Naive thymus-derived CD8-positive, alpha-beta T cell (primary cell): ENCODE measurements at regions not wholly inside any gene's neighbourhood (a gene's known extent, or its start where the extent isn't known, plus 50 kb on each side); places are given as distances from the start of the nearest gene placed in this dataset.

Experiments used
- ATAC-seq, 2 donors: fragments of 150-1000 bp; cut with Tn5 transposase in 1 of 2; sonication (Bioruptor Pico), chemical (Tn5 transposase) in 1 of 2; 1 replicate in 1 of 2; 2 replicates in 1 of 2; pipeline ENCODE4 v1.10.0; 2021; ENCODE audit warnings: mild to moderate bottlenecking in 2 of 2, moderate library complexity in 2 of 2
- POLR2A ChIA-PET: fragments of 350-600 bp; sonication (Branson Sonifier 250); formaldehyde crosslinking; loops from one replicate; lab custom pipeline; 2021; ENCODE audit warnings: antibody characterized with exemption; lab: Charles Lee
- DNase-seq, 10 donors: peaks; one replicate each; pipeline versions ENCODE4 v3.0.0 to v3.0.0-alpha.2; 2020 to 2022
- H3K27ac Mint-ChIP-seq, 10 donors: one replicate each; pipeline ENCODE4 v1.8.0; 2020 to 2022; ENCODE audit warnings: mild to moderate bottlenecking in 10 of 10, mixed read lengths in 10 of 10, moderate library complexity in 4 of 10, inconsistent platforms in 1 of 10
- H3K27me3 Mint-ChIP-seq, 5 donors: one replicate each; pipeline ENCODE4 v1.8.0; 2021 to 2022; ENCODE audit warnings: mixed read lengths in 5 of 5
- H3K36me3 Mint-ChIP-seq, 3 donors: one replicate each; pipeline ENCODE4 v1.8.0; 2020 to 2022; ENCODE audit warnings: mixed read lengths in 3 of 3, mild to moderate bottlenecking in 2 of 3, inconsistent platforms in 1 of 3
- H3K4me1 Mint-ChIP-seq, 4 donors: one replicate each; pipeline ENCODE4 v1.8.0; 2021 to 2022; ENCODE audit warnings: mixed read lengths in 4 of 4
- H3K4me3 Mint-ChIP-seq, 10 donors: one replicate each; pipeline ENCODE4 v1.8.0; 2020 to 2022; ENCODE audit warnings: mild to moderate bottlenecking in 10 of 10, mixed read lengths in 10 of 10, moderate library complexity in 6 of 10, inconsistent platforms in 1 of 10
- H3K9me3 Mint-ChIP-seq, 9 donors: one replicate each; pipeline ENCODE4 v1.8.0; 2020 to 2022; ENCODE audit warnings: mixed read lengths in 9 of 9, mild to moderate bottlenecking in 3 of 9, inconsistent platforms in 1 of 9, moderate library complexity in 1 of 9

DNA sequence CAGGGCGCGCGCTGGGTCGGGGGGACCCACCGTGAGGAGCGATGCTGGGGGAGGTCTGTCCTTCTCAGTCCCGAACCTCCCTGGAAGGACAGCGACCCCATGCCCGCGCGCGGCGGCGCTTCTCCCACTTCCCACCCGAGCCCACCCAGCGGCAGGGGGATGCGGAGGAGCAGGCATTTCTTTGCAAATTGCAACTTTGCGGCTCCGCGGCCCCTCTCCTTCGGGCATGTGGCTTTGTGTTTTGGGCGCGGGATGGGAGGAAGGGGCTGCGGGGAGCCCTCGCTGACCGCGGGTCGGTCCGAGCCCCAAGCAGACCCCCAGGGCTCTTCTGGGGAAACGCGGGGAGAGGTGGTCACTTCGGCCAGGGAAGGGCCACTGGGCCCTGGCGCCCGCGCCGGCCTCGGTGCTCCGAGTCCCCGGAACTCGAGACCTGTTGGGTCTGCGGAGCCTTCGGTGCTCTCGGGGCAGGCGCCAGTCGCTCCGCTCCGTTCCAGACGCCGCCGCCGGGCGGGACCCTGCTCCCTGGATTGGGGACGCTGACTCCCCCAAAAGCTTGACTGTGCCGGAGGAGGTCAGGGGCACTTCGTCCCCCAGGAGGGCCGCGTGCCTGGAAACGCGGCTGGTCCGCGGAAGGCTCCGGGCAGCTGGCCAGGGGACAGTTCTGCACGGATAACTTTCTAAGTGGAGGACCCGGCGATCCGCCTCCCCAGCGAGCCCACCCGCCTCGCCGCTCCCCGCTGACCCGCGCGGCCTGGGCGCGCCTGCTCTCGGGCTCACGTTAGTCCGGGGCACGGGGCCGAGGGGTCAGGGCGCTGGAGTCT, 164.2 kb upstream of the DPP6 start:
- Mint-ChIP-seq H3K4me3 (no peak overlapping the region), H3K27me3 (peaks cover 4 to 34% (median 23%) of the 10 kb centered on the region in 5 donors), H3K4me1 (no peaks in the 10 kb centered on the region), H3K36me3 (peaks cover 2 to 16% (median 4%) of the 10 kb centered on the region in 3 donors), H3K27ac (no peak overlapping the region), H3K9me3 (peaks cover 0 to 25% (median 7%) of the 10 kb centered on the region in 9 donors)
- no peak for DNase-seq
- no peak for ATAC-seq
- POLR2A ChIA-PET, result no interaction called here

DNA sequence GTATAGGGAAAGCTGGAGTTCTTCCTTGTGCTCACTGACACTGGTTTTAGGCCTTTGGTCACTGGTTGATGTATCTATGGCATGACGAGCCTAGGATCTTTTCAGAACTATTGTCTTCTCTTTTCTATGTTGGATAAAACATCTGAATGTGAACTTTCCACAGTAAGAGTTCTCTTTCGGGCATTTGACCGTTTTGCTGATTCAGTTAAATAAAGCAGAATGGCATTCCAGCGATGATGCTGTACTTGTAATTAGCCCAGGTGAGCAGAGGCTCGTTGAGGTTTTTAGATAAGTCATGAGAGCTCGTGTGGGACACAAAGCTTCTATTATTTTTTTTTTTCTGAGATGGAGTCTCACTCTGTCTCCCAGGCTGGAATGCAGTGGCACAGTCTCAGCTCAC, 160.2 kb upstream of the DPP6 start:
- peaks cover 0 to 15% (median 3%) of the 10 kb centered on the region in 9 donors for H3K9me3 Mint-ChIP-seq
- POLR2A ChIA-PET, result no interaction called here
- peaks cover 2 to 8% (median 2%) of the 10 kb centered on the region in 3 donors for H3K36me3 Mint-ChIP-seq
- DNase-seq (no peak), ATAC-seq (no peak)
- H3K4me3 Mint-ChIP-seq, result no peak overlapping the region
- H3K4me1 Mint-ChIP-seq, result no peaks in the 10 kb centered on the region
- peaks cover 2 to 18% (median 12%) of the 10 kb centered on the region in 5 donors for H3K27me3 Mint-ChIP-seq
- H3K27ac Mint-ChIP-seq, result no peak overlapping the region

DNA sequence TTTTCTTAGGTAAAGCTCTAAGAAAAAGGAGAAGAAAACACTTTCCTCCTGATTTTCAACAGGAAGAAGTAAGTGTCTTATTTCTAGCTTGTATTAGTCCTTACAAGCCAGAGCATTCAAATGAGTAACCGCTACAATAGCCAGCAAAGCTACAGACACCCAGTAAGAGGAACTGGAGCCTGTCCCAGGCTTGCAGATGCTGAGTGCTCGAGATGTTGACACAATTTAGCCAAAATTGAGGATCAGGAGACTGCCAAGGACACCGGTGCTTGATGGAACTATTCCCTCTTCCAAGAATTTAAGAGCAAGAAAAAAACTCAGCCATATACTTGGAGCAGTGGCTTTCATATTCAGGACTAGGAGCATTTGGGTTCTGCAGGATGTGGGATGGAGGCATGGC, 149.3 kb upstream of the DPP6 start:
- peaks cover 0 to 3% (median 0%) of the 10 kb centered on the region in 5 donors for H3K27me3 Mint-ChIP-seq
- H3K4me3 Mint-ChIP-seq, result no peak overlapping the region
- H3K4me1 Mint-ChIP-seq, result no peaks in the 10 kb centered on the region
- no peak overlapping the region for H3K27ac Mint-ChIP-seq
- POLR2A ChIA-PET, result no interaction called here
- H3K36me3 Mint-ChIP-seq, result no peaks in the 10 kb centered on the region
- ATAC-seq (no peak), DNase-seq (no peak)
- peaks cover 0 to 18% (median 5%) of the 10 kb centered on the region in 9 donors for H3K9me3 Mint-ChIP-seq

DNA sequence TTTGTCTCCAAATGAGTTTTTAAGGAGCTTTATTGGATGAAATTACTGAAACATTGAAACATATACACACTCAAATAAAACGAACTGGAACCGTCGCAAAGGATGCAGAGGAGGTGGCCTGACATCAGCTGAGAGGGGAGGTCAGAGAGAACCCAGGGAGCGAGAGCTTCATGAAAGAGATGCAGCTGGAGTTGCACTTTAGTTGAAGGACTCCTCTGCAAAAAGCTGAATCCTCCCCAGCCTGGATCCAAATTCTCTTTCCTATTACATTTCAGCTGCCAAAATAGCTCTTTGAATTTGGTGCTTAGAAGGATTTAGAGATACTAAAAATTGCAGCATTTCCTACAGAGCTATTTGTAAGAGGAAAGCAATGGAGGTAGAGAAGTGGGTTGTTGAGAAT, 140.0 kb upstream of the DPP6 start:
- peaks cover 0 to 10% (median 6%) of the 10 kb centered on the region in 9 donors for H3K9me3 Mint-ChIP-seq
- POLR2A ChIA-PET, result no interaction called here
- H3K4me3 Mint-ChIP-seq, result no peak overlapping the region
- H3K27me3 Mint-ChIP-seq, result peaks cover 0 to 11% (median 0%) of the 10 kb centered on the region in 5 donors
- no peaks in the 10 kb centered on the region for H3K36me3 Mint-ChIP-seq
- no peaks in the 10 kb centered on the region for H3K4me1 Mint-ChIP-seq
- DNase-seq, result no peak
- ATAC-seq, result no peak
- no peak overlapping the region for H3K27ac Mint-ChIP-seq

DNA sequence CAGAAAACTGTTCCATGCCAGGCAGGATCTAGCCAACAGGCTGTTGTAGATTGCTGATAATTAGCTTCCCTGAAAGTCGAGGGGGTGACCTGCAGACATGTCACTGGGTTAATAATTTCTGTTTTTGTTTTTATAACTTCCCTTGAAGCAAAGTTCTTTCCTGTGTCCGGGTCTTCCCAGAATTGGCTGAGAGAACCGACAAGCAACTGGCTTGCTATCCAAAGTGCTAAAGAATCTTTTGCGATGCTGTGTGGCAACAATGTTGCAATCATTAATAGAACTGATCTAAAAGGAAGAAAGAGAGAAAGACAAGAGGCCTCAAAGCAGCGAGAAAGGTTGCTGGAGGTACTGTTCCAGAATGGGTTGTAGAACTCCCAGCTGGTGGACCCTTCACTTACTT, 132.1 kb upstream of the DPP6 start:
- POLR2A ChIA-PET, result no interaction called here
- ATAC-seq, result no peak
- no peaks in the 10 kb centered on the region for H3K4me1 Mint-ChIP-seq
- no peak overlapping the region for H3K4me3 Mint-ChIP-seq
- H3K27me3 Mint-ChIP-seq, result no peaks in the 10 kb centered on the region
- no peak for DNase-seq
- peaks cover 0 to 16% (median 6%) of the 10 kb centered on the region in 9 donors for H3K9me3 Mint-ChIP-seq
- H3K36me3 Mint-ChIP-seq, result peaks cover 0 to 8% (median 0%) of the 10 kb centered on the region in 3 donors
- no peak overlapping the region for H3K27ac Mint-ChIP-seq

DNA sequence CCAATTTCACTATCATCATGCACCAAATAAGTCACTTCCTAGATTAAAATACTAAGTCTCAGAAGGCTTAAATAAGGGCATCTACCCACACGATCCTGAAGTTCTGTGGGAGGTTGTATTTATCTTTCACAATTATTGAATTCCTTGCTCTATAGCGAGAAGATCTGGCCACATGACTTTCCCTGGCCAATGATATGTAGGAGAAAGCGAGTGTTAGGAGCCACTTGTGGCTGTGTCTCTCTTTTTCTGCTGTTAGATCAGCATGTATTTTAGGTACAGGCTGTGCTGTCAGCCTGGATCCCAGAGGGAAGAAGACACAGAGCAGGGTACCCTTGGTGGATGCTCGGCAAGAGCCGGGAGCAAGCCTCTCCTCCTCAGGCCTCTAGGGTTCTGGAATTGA, 131.3 kb upstream of the DPP6 start:
- Mint-ChIP-seq H3K27ac (no peak overlapping the region), H3K4me3 (no peak overlapping the region)
- POLR2A ChIA-PET, result no interaction called here

DNA sequence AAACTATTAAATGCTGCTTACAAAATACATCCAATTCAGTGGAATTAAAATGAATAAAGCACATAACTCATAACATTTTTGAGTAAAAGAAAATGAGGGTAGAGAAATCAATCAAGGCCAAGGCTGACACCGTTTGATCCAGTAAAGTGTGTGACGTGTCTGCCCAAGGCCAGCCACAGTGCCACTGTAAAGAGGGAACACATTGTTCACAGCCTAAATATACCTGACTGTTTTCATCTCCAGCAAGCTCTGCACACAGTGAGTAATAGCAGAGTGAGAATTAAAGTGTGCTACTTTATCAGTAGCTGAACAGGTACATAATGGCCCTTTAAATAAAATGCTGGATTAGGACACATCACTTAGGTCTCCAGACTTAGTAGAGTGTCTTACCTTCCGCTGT, 130.8 kb upstream of the DPP6 start:
- peaks cover 0 to 8% (median 0%) of the 10 kb centered on the region in 3 donors for H3K36me3 Mint-ChIP-seq
- H3K27ac Mint-ChIP-seq, result no peak overlapping the region
- ATAC-seq (no peak), DNase-seq (no peak)
- H3K9me3 Mint-ChIP-seq, result peaks cover 0 to 22% (median 6%) of the 10 kb centered on the region in 9 donors
- H3K4me1 Mint-ChIP-seq, result no peaks in the 10 kb centered on the region
- H3K27me3 Mint-ChIP-seq, result no peaks in the 10 kb centered on the region
- H3K4me3 Mint-ChIP-seq, result no peak overlapping the region
- POLR2A ChIA-PET, result no interaction called here

More for the DNA sequence above, 131.3 kb upstream of the DPP6 start:
- no peaks in the 10 kb centered on the region for H3K27me3 Mint-ChIP-seq
- peaks cover 0 to 17% (median 6%) of the 10 kb centered on the region in 9 donors for H3K9me3 Mint-ChIP-seq
- no peak for ATAC-seq
- peaks cover 0 to 8% (median 0%) of the 10 kb centered on the region in 3 donors for H3K36me3 Mint-ChIP-seq
- no peak for DNase-seq
- no peaks in the 10 kb centered on the region for H3K4me1 Mint-ChIP-seq

DNA sequence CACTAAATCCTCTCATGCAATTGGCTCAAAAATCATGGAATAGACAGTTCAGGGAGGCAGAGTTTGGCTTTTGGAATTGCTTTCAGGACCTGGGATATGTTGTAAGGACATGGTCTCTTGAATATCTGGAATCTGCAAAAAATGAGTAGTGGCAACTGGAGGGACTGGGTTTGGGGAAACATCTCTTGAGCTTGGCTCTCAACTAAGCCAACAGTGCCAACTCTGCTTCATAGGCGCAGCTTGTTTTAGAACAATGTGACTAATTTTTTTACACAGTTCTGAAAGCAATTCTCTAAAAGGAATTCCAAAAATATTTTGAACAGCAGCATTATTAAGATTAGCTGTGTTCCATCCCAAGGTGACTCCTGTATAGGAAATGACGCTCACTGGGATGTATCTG, 121.5 kb upstream of the DPP6 start:
- DNase-seq (no peak), ATAC-seq (no peak)
- H3K4me3 Mint-ChIP-seq, result no peak overlapping the region
- H3K36me3 Mint-ChIP-seq, result no peaks in the 10 kb centered on the region
- H3K27ac Mint-ChIP-seq, result no peak overlapping the region
- H3K4me1 Mint-ChIP-seq, result no peaks in the 10 kb centered on the region
- POLR2A ChIA-PET, result no interaction called here
- peaks cover 0 to 29% (median 11%) of the 10 kb centered on the region in 9 donors for H3K9me3 Mint-ChIP-seq
- H3K27me3 Mint-ChIP-seq, result peaks cover 0 to 4% (median 0%) of the 10 kb centered on the region in 5 donors

DNA sequence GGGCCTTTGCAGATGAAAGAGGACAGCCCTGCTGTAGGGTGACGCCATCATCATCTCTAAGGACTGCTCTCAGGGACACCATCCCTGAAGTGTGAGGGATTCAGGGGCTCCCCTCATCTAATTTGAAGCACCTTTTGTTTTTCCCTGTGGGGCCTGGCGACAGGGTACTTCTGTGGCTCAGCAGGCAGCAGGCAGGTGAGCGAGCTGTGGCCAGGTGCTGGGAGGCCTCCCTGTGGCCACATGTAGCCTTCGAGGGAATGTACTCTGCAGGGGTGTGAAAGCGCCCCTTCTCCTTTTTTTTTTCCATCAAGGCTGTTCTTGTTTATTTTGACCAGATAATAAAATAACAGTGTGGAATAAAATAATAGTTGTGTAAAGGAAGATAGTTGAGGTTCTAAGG, 118.2 kb upstream of the DPP6 start:
- H3K4me3 Mint-ChIP-seq, result no peak overlapping the region
- POLR2A ChIA-PET, result no interaction called here
- no peak for ATAC-seq

DNA sequence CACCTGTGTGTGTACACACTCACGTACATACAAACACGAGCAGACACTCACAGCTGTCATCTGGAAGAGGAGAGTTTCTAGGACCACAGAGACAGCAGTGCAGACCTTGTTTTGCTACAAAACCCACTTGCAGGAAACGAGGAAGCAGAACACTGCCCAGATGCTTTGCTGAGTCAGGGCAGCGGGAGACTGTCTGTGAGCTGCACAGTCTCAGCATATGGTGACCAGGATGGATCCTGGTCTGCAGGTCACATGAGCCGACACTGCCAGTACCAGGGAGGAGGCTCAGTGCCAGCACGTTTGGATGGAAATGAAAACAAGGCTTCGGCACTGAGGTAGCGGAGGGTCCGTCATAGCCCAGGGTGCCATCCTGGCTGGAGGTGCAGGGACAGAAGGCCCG, 117.6 kb upstream of the DPP6 start:
- Mint-ChIP-seq H3K27me3 (peaks cover 0 to 8% (median 0%) of the 10 kb centered on the region in 5 donors), H3K4me3 (no peak overlapping the region)

More for the DNA sequence above, 118.2 kb upstream of the DPP6 start:
- Mint-ChIP-seq H3K27me3 (peaks cover 0 to 8% (median 0%) of the 10 kb centered on the region in 5 donors), H3K36me3 (no peaks in the 10 kb centered on the region), H3K27ac (no peak overlapping the region), H3K4me1 (no peaks in the 10 kb centered on the region), H3K9me3 (peaks cover 0 to 21% (median 12%) of the 10 kb centered on the region in 9 donors)
- DNase-seq, result no peak

DNA sequence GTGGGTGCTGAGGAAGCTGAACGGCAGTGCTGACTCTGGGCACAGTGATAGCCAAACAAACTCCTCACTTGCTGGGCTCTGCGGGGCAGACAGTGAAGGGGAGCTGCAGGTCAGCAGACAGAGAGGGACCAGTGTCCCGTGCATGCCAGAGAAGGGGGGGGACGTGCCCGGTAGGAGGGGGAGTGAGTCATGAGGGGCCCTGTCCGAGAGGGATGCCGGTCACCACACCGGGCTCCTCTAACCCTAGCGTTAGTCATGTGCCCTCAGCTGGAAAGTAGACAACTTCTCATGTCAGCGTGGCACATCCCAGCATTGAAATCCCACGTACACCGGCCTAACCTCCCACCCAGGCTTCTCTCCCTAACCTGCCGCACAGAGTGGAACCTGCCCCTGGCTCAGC, 117.1 kb upstream of the DPP6 start:
- Mint-ChIP-seq H3K27me3 (peaks cover 0 to 8% (median 0%) of the 10 kb centered on the region in 5 donors), H3K4me1 (no peaks in the 10 kb centered on the region), H3K4me3 (no peak overlapping the region), H3K9me3 (peaks cover 0 to 17% (median 7%) of the 10 kb centered on the region in 9 donors), H3K27ac (no peak overlapping the region), H3K36me3 (no peaks in the 10 kb centered on the region)
- POLR2A ChIA-PET, result no interaction called here
- ATAC-seq (no peak), DNase-seq (no peak)

More for the DNA sequence above, 117.6 kb upstream of the DPP6 start:
- ATAC-seq (no peak), DNase-seq (no peak)
- Mint-ChIP-seq H3K36me3 (no peaks in the 10 kb centered on the region), H3K27ac (no peak overlapping the region), H3K9me3 (peaks cover 0 to 17% (median 7%) of the 10 kb centered on the region in 9 donors), H3K4me1 (no peaks in the 10 kb centered on the region)
- POLR2A ChIA-PET, result no interaction called here

DNA sequence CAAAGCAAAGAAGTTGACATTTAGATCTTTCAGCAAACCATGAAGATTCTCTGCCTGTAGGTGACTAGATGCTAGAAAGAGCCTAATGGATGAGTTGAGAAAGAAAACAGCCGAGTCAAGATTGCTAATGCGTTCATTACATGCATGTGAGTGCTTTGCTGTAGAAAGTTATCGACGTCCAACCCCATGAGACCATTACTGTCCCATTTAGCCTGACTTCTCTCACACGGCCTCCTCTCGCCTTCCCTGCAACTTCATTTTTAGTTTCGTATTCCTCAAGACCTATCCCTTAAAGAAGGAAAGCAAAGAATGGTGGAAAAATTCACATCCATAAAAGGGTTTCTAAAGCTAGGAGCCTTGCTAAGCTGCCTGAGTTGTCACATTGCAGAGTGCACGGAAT, 113.7 kb upstream of the DPP6 start:
- peaks cover 0 to 7% (median 0%) of the 10 kb centered on the region in 5 donors for H3K27me3 Mint-ChIP-seq
- DNase-seq, result no peak
- no peak overlapping the region for H3K27ac Mint-ChIP-seq
- no peaks in the 10 kb centered on the region for H3K36me3 Mint-ChIP-seq
- no peak for ATAC-seq
- peaks cover 0 to 14% (median 4%) of the 10 kb centered on the region in 9 donors for H3K9me3 Mint-ChIP-seq
- no peak overlapping the region for H3K4me3 Mint-ChIP-seq
- H3K4me1 Mint-ChIP-seq, result no peaks in the 10 kb centered on the region
- POLR2A ChIA-PET, result no interaction called here

DNA sequence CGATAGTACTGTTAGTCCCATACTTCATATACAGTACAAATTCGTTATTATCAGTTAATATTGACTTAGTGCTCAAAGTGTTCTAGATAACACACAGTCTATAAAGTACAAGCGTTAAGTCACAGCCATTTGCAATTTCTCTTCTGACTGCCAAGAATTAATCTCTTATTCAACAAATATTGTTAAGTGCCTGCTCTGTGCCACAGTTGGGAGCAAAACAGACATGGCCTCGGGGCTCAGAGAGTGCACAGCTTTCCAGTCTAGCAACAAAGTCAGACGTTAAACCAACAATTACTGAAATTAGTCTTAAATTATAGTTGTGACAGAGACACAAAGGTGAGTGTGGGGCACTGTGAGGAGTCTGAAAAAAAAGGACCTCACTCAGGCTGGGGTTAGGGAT, 113.0 kb upstream of the DPP6 start:
- Mint-ChIP-seq H3K27ac (no peak overlapping the region), H3K9me3 (peaks cover 0 to 18% (median 4%) of the 10 kb centered on the region in 9 donors), H3K36me3 (no peaks in the 10 kb centered on the region), H3K4me1 (no peaks in the 10 kb centered on the region), H3K4me3 (no peak overlapping the region), H3K27me3 (peaks cover 0 to 8% (median 0%) of the 10 kb centered on the region in 5 donors)
- DNase-seq, result no peak
- ATAC-seq, result no peak
- POLR2A ChIA-PET, result no interaction called here
